Loucy (cell line): ENCODE measurements at regions not wholly inside any gene's neighbourhood (a gene's known extent, or its start where the extent isn't known, plus 50 kb on each side); places are given as distances from the start of the nearest gene placed in this dataset.

Source experiments
- CTCF ChIP-seq: fragments of 200-600 bp; sonication (generic); conservative IDR thresholded peaks from 2 replicates; pipeline ENCODE4 v1.5.1; 2014; ENCODE audit warnings: mild to moderate bottlenecking, antibody characterized with exemption, low read length
- EZH2phosphoT487 ChIP-seq: fragments of 200-600 bp; IDR thresholded peaks from 2 replicates; pipeline ENCODE4 v1.6.1; 2018; ENCODE audit warnings: antibody characterized with exemption, mild to moderate bottlenecking, moderate library complexity, borderline replicate concordance

GRCh38 chr18:2087877-2088673 is 483.2 kb downstream of the METTL4 start:
- no peak for TF ChIP-seq EZH2phosphoT487
- no peak for TF ChIP-seq CTCF
